Esophagus squamous epithelium (tissue), 5 donors: ENCODE measurements at regions not wholly inside any gene's neighbourhood (a gene's known extent, or its start where the extent isn't known, plus 50 kb on each side); places are given as distances from the start of the nearest gene placed in this dataset.

Experiments used
- DNase-seq: peaks from one replicate; lab custom pipeline; 2025; lab: John Stamatoyannopoulos, UW
- H3K27ac ChIP-seq, 4 donors: fragments of 200-600 bp; sonication (generic); one replicate each; pipeline ENCODE4 v1.5.1; 2016 to 2019; ENCODE audit warnings: mild to moderate bottlenecking in 1 of 4
- H3K27me3 ChIP-seq, 4 donors: fragments of 200-600 bp; sonication (generic); 1 replicate in 3 of 4; 2 replicates in 1 of 4; pipeline versions ENCODE4 v1.5.1 to v1.6.0; 2017 to 2021; ENCODE audit warnings: antibody characterized with exemption in 1 of 4
- H3K36me3 ChIP-seq, 3 donors: fragments of 200-600 bp; sonication (generic); one replicate each; pipeline ENCODE4 v1.5.1; 2016 to 2019
- H3K4me1 ChIP-seq, 3 donors: fragments of 200-600 bp; sonication (generic); one replicate each; pipeline ENCODE4 v1.5.1; 2017 to 2019
- H3K4me3 ChIP-seq, 4 donors: fragments of 200-600 bp; sonication (generic); 1 replicate in 3 of 4; 2 replicates in 1 of 4; pipeline ENCODE4 v1.5.1; 2016 to 2019; ENCODE audit warnings: mild to moderate bottlenecking in 2 of 4, moderate library complexity in 1 of 4
- H3K9me3 ChIP-seq, 3 donors: fragments of 200-600 bp; sonication (generic); one replicate each; pipeline ENCODE4 v1.5.1; 2016 to 2019
- CTCF ChIP-seq, 6 experiments: fragments of 450-650 bp in 4 of 6; fragments of 200-600 bp in 2 of 6; sonication (generic) in 2 of 6; IDR thresholded peaks; one replicate each; pipeline ENCODE4 v1.5.1; 2016 to 2019; ENCODE audit warnings: antibody characterized with exemption in 6 of 6, mild to moderate bottlenecking in 4 of 6, moderate library complexity in 4 of 6
- POLR2A ChIP-seq, 4 donors: fragments of 450-650 bp; IDR thresholded peaks; one replicate each; pipeline ENCODE4 v1.6.1; 2017; ENCODE audit warnings: antibody characterized with exemption in 4 of 4, mild to moderate bottlenecking in 4 of 4, moderate library complexity in 3 of 4
- WGBS, 2 donors: methylation state at CpG; one replicate each; pipeline ENCODE4 v1.1.5; 2018; 5-methylcytosine and 5-hydroxymethylcytosine counted together
- intact Hi-C: fragments of 100-400 bp; cut with DNase I; formaldehyde crosslinking; loops from one replicate; pipeline ENCODE4 v1.15.0; 2022
- donor health status: DM: yes; HTN: yes; CAD: no.

- intact Hi-C loops, result no loop called here
These were observed 80.7 kb upstream of the ZNF280D start for GRCh38 chr15:56813995-56814394.

GRCh38 chr15:56812961-56813360 is 79.7 kb upstream of the ZNF280D start:
- no peak for TF ChIP-seq CTCF (IDR thresholded peaks at IDR 0.05)
- no peak for TF ChIP-seq POLR2A (IDR thresholded peaks at IDR 0.05)

More at GRCh38 chr15:56813995-56814394, 80.7 kb upstream of the ZNF280D start:
- TF ChIP-seq POLR2A (IDR thresholded peaks at IDR 0.05) (no peak), CTCF (IDR thresholded peaks at IDR 0.05) (no peak)
- no peak overlapping the region for H3K4me3 ChIP-seq
- no peaks in the 10 kb centered on the region for H3K27me3 ChIP-seq
- H3K27ac ChIP-seq, result no peak overlapping the region
- DNase-seq, result no peak
- peaks cover 0 to 11% (median 0%) of the 10 kb centered on the region in 3 donors for H3K4me1 ChIP-seq
- H3K9me3 ChIP-seq, result peaks cover 0 to 5% (median 0%) of the 10 kb centered on the region in 3 donors
- 0% methylated on average over 1 of the region's 1 CpG for WGBS, 2 donors
- H3K36me3 ChIP-seq, result no peaks in the 10 kb centered on the region

GRCh38 chr15:56812221-56812620 is 78.9 kb upstream of the ZNF280D start:
- no peak overlapping the region for H3K4me3 ChIP-seq
- peaks cover 0 to 4% (median 0%) of the 10 kb centered on the region in 3 donors for H3K4me1 ChIP-seq
- H3K27me3 ChIP-seq, result no peaks in the 10 kb centered on the region
- WGBS, 2 donors, result 47 to 55% methylated on average over 3 of the region's 3 CpGs
- no peaks in the 10 kb centered on the region for H3K36me3 ChIP-seq
- DNase-seq, result no peak
- intact Hi-C loops, result no loop called here
- peaks cover 0 to 21% (median 14%) of the 10 kb centered on the region in 3 donors for H3K9me3 ChIP-seq
- peak overlapping the region in 1 of 4 donors; percentile 4 for H3K27ac ChIP-seq
- TF ChIP-seq POLR2A (IDR thresholded peaks at IDR 0.05), result no peak
- TF ChIP-seq CTCF (IDR thresholded peaks at IDR 0.05), result no peak

More at GRCh38 chr15:56812961-56813360, 79.7 kb upstream of the ZNF280D start:
- Histone ChIP-seq H3K36me3 (no peaks in the 10 kb centered on the region), H3K9me3 (peaks cover 0 to 15% (median 8%) of the 10 kb centered on the region in 3 donors), H3K27ac (peak overlapping the region in 2 of 4 donors; percentile 4 to 15), H3K4me1 (peaks cover 0 to 11% (median 0%) of the 10 kb centered on the region in 3 donors), H3K4me3 (no peak overlapping the region), H3K27me3 (no peaks in the 10 kb centered on the region)
- intact Hi-C loops, result no loop called here
- DNase-seq, result no peak

GRCh38 chr15:56811586-56811985 is 78.3 kb upstream of the ZNF280D start:
- intact Hi-C loops, result no loop called here
- TF ChIP-seq POLR2A (IDR thresholded peaks at IDR 0.05) (no peak), CTCF (IDR thresholded peaks at IDR 0.05) (no peak)
- WGBS, 2 donors, result 88 to 90% methylated on average over 4 of the region's 4 CpGs

GRCh38 chr15:56808160-56808559 is 74.9 kb upstream of the ZNF280D start:
- Histone ChIP-seq H3K27ac (no peak overlapping the region), H3K36me3 (no peaks in the 10 kb centered on the region), H3K4me1 (peaks cover 0 to 16% (median 4%) of the 10 kb centered on the region in 3 donors), H3K27me3 (no peaks in the 10 kb centered on the region), H3K9me3 (peaks cover 0 to 21% (median 14%) of the 10 kb centered on the region in 3 donors), H3K4me3 (no peak overlapping the region)
- DNase-seq, result no peak
- no peak for TF ChIP-seq CTCF (IDR thresholded peaks at IDR 0.05)
- no peak for TF ChIP-seq POLR2A (IDR thresholded peaks at IDR 0.05)
- intact Hi-C loops, result no loop called here

More at GRCh38 chr15:56811586-56811985, 78.3 kb upstream of the ZNF280D start:
- no peak for DNase-seq
- H3K27me3 ChIP-seq, result no peaks in the 10 kb centered on the region
- H3K27ac ChIP-seq, result no peak overlapping the region
- peaks cover 0 to 21% (median 14%) of the 10 kb centered on the region in 3 donors for H3K9me3 ChIP-seq
- H3K4me3 ChIP-seq, result no peak overlapping the region
- H3K36me3 ChIP-seq, result no peaks in the 10 kb centered on the region
- peaks cover 0 to under 1% (median 0%) of the 10 kb centered on the region in 3 donors for H3K4me1 ChIP-seq
